HCEC 1CT (cell line): ENCODE measurements at regions not wholly inside any gene's neighbourhood (a gene's known extent, or its start where the extent isn't known, plus 50 kb on each side); places are given as distances from the start of the nearest gene placed in this dataset.
"Not testable (repeated sequence)": the region's sequence is repeated elsewhere in the genome, so short reads cannot be mapped to it uniquely, and the experiment has no call there.

Experiments used
- DNase-seq: peaks from one replicate; pipeline ENCODE4 v3.0.0-alpha.2; 2017

- no peak for DNase-seq
These were observed 224.8 kb upstream of the NOCT start for GRCh38 chr4:138790706-138791340.

- no peak for DNase-seq
These were observed 225.8 kb upstream of the NOCT start for GRCh38 chr4:138789796-138790195.

GRCh38 chr4:138788857-138789256 lies 226.7 kb upstream of the NOCT start:
- no peak for DNase-seq

- no peak for DNase-seq
These were observed 227.3 kb upstream of the NOCT start for GRCh38 chr4:138788267-138788790.

GRCh38 chr4:138779761-138780160 lies 235.8 kb upstream of the NOCT start:
- not testable (repeated sequence) for DNase-seq

- DNase-seq = no peak
These were observed 239.7 kb upstream of the NOCT start for GRCh38 chr4:138775890-138776289.

- no peak for DNase-seq
These were observed 240.1 kb upstream of the NOCT start for GRCh38 chr4:138775489-138775888.

GRCh38 chr4:138774940-138775339 lies 240.6 kb upstream of the NOCT start:
- DNase-seq = no peak

GRCh38 chr4:138774125-138774524 lies 241.5 kb upstream of the NOCT start:
- not testable (repeated sequence) for DNase-seq

- no peak for DNase-seq
These were observed 242.3 kb upstream of the NOCT start for GRCh38 chr4:138773321-138773720.

- no peak for DNase-seq
These were observed 243.2 kb upstream of the NOCT start for GRCh38 chr4:138772366-138772765.

- DNase-seq = no peak
These were observed 244.8 kb upstream of the NOCT start for GRCh38 chr4:138770818-138771217.

GRCh38 chr4:138766332-138766731 lies 249.2 kb upstream of the NOCT start:
- no peak for DNase-seq

- DNase-seq = no peak
These were observed 250.1 kb upstream of the NOCT start for GRCh38 chr4:138765442-138765841.

GRCh38 chr4:138761638-138762220 lies 253.9 kb upstream of the NOCT start:
- peak; percentile 42 for DNase-seq

- no peak for DNase-seq
These were observed 256.1 kb upstream of the NOCT start for GRCh38 chr4:138759554-138759902.

GRCh38 chr4:138758876-138759553 lies 256.6 kb upstream of the NOCT start:
- no peak for DNase-seq

- DNase-seq = no peak
These were observed 257.4 kb upstream of the NOCT start for GRCh38 chr4:138758196-138758595.

GRCh38 chr4:138757432-138757831 lies 258.1 kb upstream of the NOCT start:
- no peak for DNase-seq

- no peak for DNase-seq
These were observed 259.1 kb upstream of the NOCT start for GRCh38 chr4:138756519-138756918.

GRCh38 chr4:138751309-138751708 lies 264.3 kb upstream of the NOCT start:
- peak; percentile 13 for DNase-seq

GRCh38 chr4:138749303-138749702 lies 266.3 kb upstream of the NOCT start:
- peak; percentile 56 for DNase-seq

GRCh38 chr4:138741766-138742377 lies 273.7 kb upstream of the NOCT start:
- DNase-seq = no peak
